Vagina (tissue), 2 donors: ENCODE measurements at regions not wholly inside any gene's neighbourhood (a gene's known extent, or its start where the extent isn't known, plus 50 kb on each side); places are given as distances from the start of the nearest gene placed in this dataset.

ENCODE experiments used
- CTCF ChIP-seq, 3 experiments: fragments of 450-650 bp in 2 of 3; fragments of 200-600 bp in 1 of 3; sonication (generic) in 1 of 3; IDR thresholded peaks; one replicate each; pipeline ENCODE4 v1.5.1; 2017 to 2019; ENCODE audit warnings: antibody characterized with exemption in 3 of 3, mild to moderate bottlenecking in 2 of 3, moderate library complexity in 2 of 3
- POLR2A ChIP-seq, 2 donors: fragments of 450-650 bp; IDR thresholded peaks; one replicate each; pipeline ENCODE4 v1.6.1; 2017; ENCODE audit warnings: antibody characterized with exemption in 2 of 2, mild to moderate bottlenecking in 2 of 2, moderate library complexity in 2 of 2
- POLR2AphosphoS5 ChIP-seq, 2 donors: sonication (generic); formaldehyde crosslinking; IDR thresholded peaks; one replicate each; pipeline ENCODE4 v1.9.0; 2017; ENCODE audit warnings: antibody characterized with exemption in 2 of 2, mild to moderate bottlenecking in 2 of 2, low read depth in 1 of 2; ENCODE audit not compliant: insufficient read depth in 1 of 2

- TF ChIP-seq CTCF (IDR thresholded peaks at IDR 0.05) (no peak), POLR2A (IDR thresholded peaks at IDR 0.05) (no peak), POLR2AphosphoS5 (IDR thresholded peaks at IDR 0.05; ENCODE audit: insufficient read depth in 1 of 2, low read depth in 1 of 2) (no peak)
Measured at GRCh38 chr5:68587171-68587570, 371.6 kb downstream of the PIK3R1 start.
